ENCODE measurements at regions not wholly inside any gene's neighbourhood (a gene's known extent, or its start where the extent isn't known, plus 50 kb on each side); places are given as distances from the start of the nearest gene placed in this dataset.
"Not testable (repeated sequence)": the region's sequence is repeated elsewhere in the genome, so short reads cannot be mapped to it uniquely, and the experiment has no call there.

GRCh38 chr12:7581046-7581445 lies 77.5 kb upstream of the CD163 start:
- Histone ChIP-seq H3K4me1 (ENCODE audit: low read depth) (no peaks in the 10 kb centered on the region), H3K4me3 (no peak overlapping the region), H3K9me3 (no peaks in the 10 kb centered on the region), H3K36me3 (ENCODE audit: low read depth) (no peaks in the 10 kb centered on the region)
- no peak for TF ChIP-seq CTCF (IDR thresholded peaks at IDR 0.05)
- ATAC-seq: no peak
- intact Hi-C loops (cut with DNase I, micrococcal nuclease): no loop called here
- DNase-seq: no peak

- no peaks in the 10 kb centered on the region for H3K36me3 ChIP-seq (ENCODE audit: low read depth)
- intact Hi-C loops (cut with DNase I, micrococcal nuclease): no loop called here
- no peak overlapping the region for H3K4me3 ChIP-seq
- DNase-seq (no peak), ATAC-seq (peak; percentile 23)
- TF ChIP-seq CTCF (IDR thresholded peaks at IDR 0.05): no peak
- H3K4me1 ChIP-seq (ENCODE audit: low read depth): no peaks in the 10 kb centered on the region
- H3K9me3 ChIP-seq: no peaks in the 10 kb centered on the region
Measured at GRCh38 chr12:7571257-7571656, 67.7 kb upstream of the CD163 start.

- no peaks in the 10 kb centered on the region for H3K9me3 ChIP-seq
- DNase-seq (no peak), ATAC-seq (no peak)
- no peak for TF ChIP-seq CTCF (IDR thresholded peaks at IDR 0.05)
- H3K4me1 ChIP-seq (ENCODE audit: low read depth): no peaks in the 10 kb centered on the region
- H3K4me3 ChIP-seq: no peak overlapping the region
- H3K36me3 ChIP-seq (ENCODE audit: low read depth): no peaks in the 10 kb centered on the region
- intact Hi-C loops (cut with DNase I, micrococcal nuclease): no loop called here
Measured at GRCh38 chr12:7557227-7557626, 53.6 kb upstream of the CD163 start.

- TF ChIP-seq CTCF (IDR thresholded peaks at IDR 0.05): no peak
- peak; percentile 25 for ATAC-seq
Measured at GRCh38 chr12:7555752-7556151, 52.2 kb upstream of the CD163 start.

GRCh38 chr12:7554831-7555230 lies 51.3 kb upstream of the CD163 start:
- H3K4me1 ChIP-seq (ENCODE audit: low read depth); H3K9me3 ChIP-seq; intact Hi-C loops (cut with DNase I, micrococcal nuclease); ATAC-seq; H3K4me3 ChIP-seq; DNase-seq; H3K36me3 ChIP-seq (ENCODE audit: low read depth): not testable (repeated sequence)

More at GRCh38 chr12:7555752-7556151, 52.2 kb upstream of the CD163 start:
- H3K4me3 ChIP-seq: no peak overlapping the region
- no peak for DNase-seq
- H3K4me1 ChIP-seq (ENCODE audit: low read depth): no peaks in the 10 kb centered on the region
- H3K9me3 ChIP-seq: peaks cover 1% of the 10 kb centered on the region
- no peaks in the 10 kb centered on the region for H3K36me3 ChIP-seq (ENCODE audit: low read depth)
- intact Hi-C loops (cut with DNase I, micrococcal nuclease): no loop called here

Data from mucosa of descending colon (tissue), 3 donors.